Stimulated activated CD4-positive, alpha-beta T cell treated with anti-CD3 and anti-CD28 coated beads, Interleukin-2, amount 100 ng/mL, for 4 hours (primary cell): ENCODE measurements at regions not wholly inside any gene's neighbourhood (a gene's known extent, or its start where the extent isn't known, plus 50 kb on each side); places are given as distances from the start of the nearest gene placed in this dataset.

ENCODE experiments used
- DNase-seq: peaks from one replicate; pipeline ENCODE4 v3.0.0-alpha.2; 2020; ENCODE audit warnings: low read depth

- DNase-seq: no peak
Observed at GRCh38 chr1:82686774-82687173, 886.0 kb downstream of the ADGRL2 start.

GRCh38 chr1:82646888-82647287 is 846.2 kb downstream of the ADGRL2 start:
- DNase-seq: no peak

GRCh38 chr1:82646336-82646735 is 845.6 kb downstream of the ADGRL2 start:
- no peak for DNase-seq

GRCh38 chr1:82644186-82644915 is 843.6 kb downstream of the ADGRL2 start:
- no peak for DNase-seq

- no peak for DNase-seq
Observed at GRCh38 chr1:82640352-82640751, 839.6 kb downstream of the ADGRL2 start.

- DNase-seq: no peak
Observed at GRCh38 chr1:82634266-82634665, 833.5 kb downstream of the ADGRL2 start.

- no peak for DNase-seq
Observed at GRCh38 chr1:82632155-82632554, 831.4 kb downstream of the ADGRL2 start.

GRCh38 chr1:82628887-82629286 is 828.2 kb downstream of the ADGRL2 start:
- no peak for DNase-seq

- no peak for DNase-seq
Observed at GRCh38 chr1:82625537-82625936, 824.8 kb downstream of the ADGRL2 start.

- no peak for DNase-seq
Observed at GRCh38 chr1:82621076-82621475, 820.3 kb downstream of the ADGRL2 start.

- DNase-seq: no peak
Observed at GRCh38 chr1:82614090-82614489, 813.4 kb downstream of the ADGRL2 start.

GRCh38 chr1:82612986-82613385 is 812.3 kb downstream of the ADGRL2 start:
- DNase-seq: no peak

- DNase-seq: no peak
Observed at GRCh38 chr1:82606546-82606945, 805.8 kb downstream of the ADGRL2 start.

GRCh38 chr1:82604524-82604923 is 803.8 kb downstream of the ADGRL2 start:
- DNase-seq: no peak

GRCh38 chr1:82600314-82600713 is 799.6 kb downstream of the ADGRL2 start:
- DNase-seq: no peak

- DNase-seq: no peak
Observed at GRCh38 chr1:82598812-82599211, 798.1 kb downstream of the ADGRL2 start.

GRCh38 chr1:82598337-82598736 is 797.6 kb downstream of the ADGRL2 start:
- DNase-seq: no peak

- DNase-seq: no peak
Observed at GRCh38 chr1:82597649-82598048, 796.9 kb downstream of the ADGRL2 start.

GRCh38 chr1:82597141-82597540 is 796.4 kb downstream of the ADGRL2 start:
- DNase-seq: no peak

- DNase-seq: no peak
Observed at GRCh38 chr1:82593561-82593960, 792.8 kb downstream of the ADGRL2 start.

GRCh38 chr1:82589588-82589987 is 788.9 kb downstream of the ADGRL2 start:
- DNase-seq: no peak

- no peak for DNase-seq
Observed at GRCh38 chr1:82587371-82587770, 786.6 kb downstream of the ADGRL2 start.

GRCh38 chr1:82586473-82586872 is 785.7 kb downstream of the ADGRL2 start:
- DNase-seq: no peak

GRCh38 chr1:82582347-82582746 is 781.6 kb downstream of the ADGRL2 start:
- no peak for DNase-seq
